SK-N-SH (cell line): ENCODE measurements at regions not wholly inside any gene's neighbourhood (a gene's known extent, or its start where the extent isn't known, plus 50 kb on each side); places are given as distances from the start of the nearest gene placed in this dataset.

Experiments
- CTCF ChIA-PET: fragments of 300-600, 350-600 bp; formaldehyde crosslinking; extraction: SDS; loops from one replicate; lab custom pipeline; 2021; lab: Yijun Ruan, JAX
- POLR2A ChIA-PET: fragments of 350-600 bp; sonication (Branson Sonifier 250); formaldehyde crosslinking; extraction: SDS; loops from one replicate; lab custom pipeline; 2020; ENCODE audit warnings: antibody characterized with exemption, inconsistent platforms; lab: Yijun Ruan, JAX
- DNase-seq: peaks from one replicate; pipeline ENCODE4 v3.0.0; 2012
- H2AFZ ChIP-seq: fragments of 200-600 bp; sonication (generic); 2 replicates; pipeline ENCODE4 v1.8.1; 2016; ENCODE audit warnings: antibody characterized with exemption, mild to moderate bottlenecking, low read depth
- H3F3A ChIP-seq: fragments of 200-600 bp; sonication (generic); replicated peaks from 2 replicates; pipeline ENCODE3; 2016; ENCODE audit warnings: antibody characterized with exemption, mild to moderate bottlenecking; ENCODE audit not compliant: insufficient read depth
- H3K27ac ChIP-seq, 2 experiments: fragments of 200-500 bp in 1 of 2; fragments of 200-600 bp in 1 of 2; sonication (Bioruptor generic) in 1 of 2; sonication (generic), shearing (Covaris generic) in 1 of 2; 2 replicates each; pipeline versions ENCODE4 v1.5.1 to v1.6.1; 2014 to 2016; ENCODE audit warnings: low read depth in 2 of 2, inconsistent platforms in 1 of 2, low read length in 1 of 2, mild to moderate bottlenecking in 1 of 2, mixed read lengths in 1 of 2
- H3K27me3 ChIP-seq: fragments of 200-600 bp; sonication (generic), shearing (Covaris generic); 2 replicates; pipeline ENCODE4 v1.6.1; 2016; ENCODE audit warnings: mixed run types; ENCODE audit not compliant: insufficient read depth
- H3K36me3 ChIP-seq, 2 experiments: fragments of 200-500 bp in 1 of 2; fragments of 200-600 bp in 1 of 2; sonication (Bioruptor generic) in 1 of 2; sonication (generic) in 1 of 2; replicated peaks in 1 of 2; 2 replicates each; pipeline versions ENCODE3 to v1.5.1; 2014 to 2016; ENCODE audit warnings: low read length in 1 of 2, mild to moderate bottlenecking in 1 of 2; ENCODE audit not compliant: insufficient read depth in 2 of 2, control insufficient read depth in 1 of 2
- H3K4me1 ChIP-seq, 2 experiments: fragments of 200-500 bp in 1 of 2; fragments of 200-600 bp in 1 of 2; sonication (Bioruptor generic) in 1 of 2; sonication (generic), shearing (Covaris generic) in 1 of 2; 2 replicates each; pipeline versions ENCODE4 v1.5.1 to v1.6.1; 2014 to 2016; ENCODE audit warnings: low read depth in 1 of 2, low read length in 1 of 2, mixed run types in 1 of 2; ENCODE audit not compliant: insufficient read depth in 2 of 2, control insufficient read depth in 1 of 2
- H3K4me2 ChIP-seq: fragments of 200-600 bp; sonication (generic), shearing (Covaris generic); 2 replicates; pipeline ENCODE4 v1.6.1; 2017; ENCODE audit warnings: mixed run types
- H3K4me3 ChIP-seq, 2 experiments: fragments of 200-500 bp in 1 of 2; fragments of 200-600 bp in 1 of 2; sonication (Bioruptor generic) in 1 of 2; sonication (generic), shearing (Covaris generic) in 1 of 2; 2 replicates each; pipeline versions ENCODE4 v1.5.1 to v1.8.1; 2014 to 2016; ENCODE audit warnings: low read depth in 2 of 2, inconsistent platforms in 1 of 2, low read length in 1 of 2, mild to moderate bottlenecking in 1 of 2, mixed read lengths in 1 of 2, moderate library complexity in 1 of 2
- H3K79me2 ChIP-seq: fragments of 200-600 bp; sonication (generic); 2 replicates; pipeline ENCODE4 v1.8.1; 2017; ENCODE audit warnings: mild to moderate bottlenecking; ENCODE audit not compliant: insufficient read depth
- H3K9ac ChIP-seq: fragments of 200-600 bp; sonication (generic); 2 replicates; pipeline ENCODE4 v1.6.1; 2017; ENCODE audit warnings: mixed run types
- H3K9me2 ChIP-seq: fragments of 200-600 bp; sonication (generic); 2 replicates; pipeline ENCODE4 v1.6.1; 2017; ENCODE audit warnings: mixed run types
- H3K9me3 ChIP-seq: fragments of 200-600 bp; sonication (generic); 2 replicates; pipeline ENCODE4 v1.6.1; 2017; ENCODE audit warnings: mixed run types, mild to moderate bottlenecking, moderate library complexity
- H4K20me1 ChIP-seq: fragments of 200-600 bp; sonication (generic); 2 replicates; pipeline ENCODE4 v1.6.1; 2017; ENCODE audit warnings: mild to moderate bottlenecking, mixed run types; ENCODE audit not compliant: insufficient read depth
- ELF1 ChIP-seq: IDR thresholded peaks from 2 replicates; pipeline ENCODE4 v1.4.0; 2012
- EP300 ChIP-seq, 2 experiments: IDR thresholded peaks; 2 replicates each; pipeline versions ENCODE4 v1.4.0 to v1.6.1; 2012; ENCODE audit warnings: borderline replicate concordance in 1 of 2, low read depth in 1 of 2, low read length in 1 of 2
- FOSL2 ChIP-seq: IDR thresholded peaks from 2 replicates; pipeline ENCODE4 v1.4.0; 2012; ENCODE audit warnings: low read depth, mild to moderate bottlenecking, moderate library complexity, borderline replicate concordance
- JUND ChIP-seq: IDR thresholded peaks from 2 replicates; pipeline ENCODE4 v1.4.0; 2012
- MAX ChIP-seq: IDR thresholded peaks from 2 replicates; pipeline ENCODE4 v1.4.0; 2012; ENCODE audit warnings: low read depth
- MEF2A ChIP-seq: IDR thresholded peaks from 2 replicates; pipeline ENCODE4 v1.4.0; 2012; ENCODE audit warnings: low read depth, borderline replicate concordance
- MXI1 ChIP-seq: IDR thresholded peaks from 2 replicates; pipeline ENCODE4 v1.6.1; 2012; ENCODE audit warnings: mild to moderate bottlenecking, low read depth, low read length, improper control_type of control experiment
- NRF1 ChIP-seq: IDR thresholded peaks from 2 replicates; pipeline ENCODE4 v1.6.1; 2012; ENCODE audit warnings: low read depth, mild to moderate bottlenecking, low read length
- PBX3 ChIP-seq: IDR thresholded peaks from 2 replicates; pipeline ENCODE4; 2012
- POLR2AphosphoS5 ChIP-seq: IDR thresholded peaks from 2 replicates; pipeline ENCODE4 v1.6.1; 2012; ENCODE audit warnings: low read depth, low read length
- RCOR1 ChIP-seq: fragments of 150-350 bp; IDR thresholded peaks from 2 replicates; pipeline ENCODE4 v1.6.1; 2017; ENCODE audit warnings: antibody characterized with exemption, low read length
- REST ChIP-seq: IDR thresholded peaks from 2 replicates; pipeline ENCODE4 v1.6.1; 2012; ENCODE audit warnings: mild to moderate bottlenecking, low read depth, low read length, moderate library complexity
- RFX5 ChIP-seq: IDR thresholded peaks from 2 replicates; pipeline ENCODE4 v1.6.1; 2012; ENCODE audit warnings: mild to moderate bottlenecking, improper control_type of control experiment, low read length
- RXRA ChIP-seq: IDR thresholded peaks from 2 replicates; pipeline ENCODE4 v1.4.0; 2012; ENCODE audit warnings: low read depth, mild to moderate bottlenecking, borderline replicate concordance
- SIN3A ChIP-seq: IDR thresholded peaks from 2 replicates; pipeline ENCODE4 v1.6.1; 2012; ENCODE audit warnings: low read depth, mild to moderate bottlenecking, low read length, moderate library complexity, borderline replicate concordance
- TAF1 ChIP-seq: IDR thresholded peaks from 2 replicates; pipeline ENCODE4 v1.6.1; 2012; ENCODE audit warnings: low read depth, mild to moderate bottlenecking, low read length, moderate library complexity, borderline replicate concordance
- TEAD4 ChIP-seq: IDR thresholded peaks from 2 replicates; pipeline ENCODE4 v1.4.0; 2012; ENCODE audit warnings: mild to moderate bottlenecking, borderline replicate concordance; ENCODE audit not compliant: insufficient read depth
- USF1 ChIP-seq: IDR thresholded peaks from 2 replicates; pipeline ENCODE4 v1.4.0; 2012; ENCODE audit warnings: low read depth, borderline replicate concordance
- YY1 ChIP-seq: IDR thresholded peaks from 2 replicates; pipeline ENCODE4 v1.4.0; 2012; ENCODE audit warnings: low read depth, mild to moderate bottlenecking
- ZBTB33 ChIP-seq: IDR thresholded peaks from 2 replicates; pipeline ENCODE4 v1.4.0; 2012; ENCODE audit warnings: low read depth, borderline replicate concordance
- WGBS: methylation state at CpG from one replicate; pipeline ENCODE4 v1.1.6; 2017; ENCODE audit warnings: low lambda C conversion rate; 5-methylcytosine and 5-hydroxymethylcytosine counted together

GRCh38 chr16:65817799-65818198, 548.7 kb upstream of the CDH5 start (continued):
- TF ChIP-seq MAX (no peak), ELF1 (no peak), TAF1 (no peak), USF1 (no peak), NRF1 (no peak), ZBTB33 (no peak)
- TF ChIP-seq, all 33 proteins: peak for 0

GRCh38 chr16:65817066-65817465, 549.4 kb upstream of the CDH5 start:
- Histone ChIP-seq H3K4me1 (no peaks in the 10 kb centered on the region), H3F3A (no peaks in the 10 kb centered on the region), H3K4me3 (no peak overlapping the region), H3K27me3 (no peaks in the 10 kb centered on the region), H3K4me2 (no peak overlapping the region), H3K9me3 (no peaks in the 10 kb centered on the region), H3K79me2 (no peaks in the 10 kb centered on the region), H2AFZ (no peak overlapping the region), H3K36me3 (no peaks in the 10 kb centered on the region), H4K20me1 (no peaks in the 10 kb centered on the region), H3K9me2 (no peaks in the 10 kb centered on the region), H3K9ac (no peak overlapping the region), H3K27ac (no peak overlapping the region)
- no peak for DNase-seq
- WGBS = 67% methylated on average over 3 of the region's 3 CpGs
- POLR2A ChIA-PET = no interaction called here
- CTCF ChIA-PET = no interaction called here
- TF ChIP-seq RCOR1 (no peak), PBX3 (no peak), TEAD4 (no peak), TAF1 (no peak), JUND (no peak), EP300 (IDR thresholded peaks at IDR 0.05; ENCODE audit: borderline replicate concordance in 1 of 2, low read depth in 1 of 2, low read length in 1 of 2) (no peak), REST (no peak), ELF1 (no peak), FOSL2 (no peak), SIN3A (no peak), RXRA (no peak), USF1 (no peak), ZBTB33 (no peak), YY1 (no peak), MEF2A (no peak), POLR2AphosphoS5 (no peak), MXI1 (no peak), RFX5 (no peak)
